GM21381 (cell line): ENCODE measurements at regions not wholly inside any gene's neighbourhood (a gene's known extent, or its start where the extent isn't known, plus 50 kb on each side); places are given as distances from the start of the nearest gene placed in this dataset.

Source experiments
- ATAC-seq: cut with Tn5 transposase; IDR thresholded peaks from one replicate; pipeline ENCODE4 v1.9.1; 2021; ENCODE audit warnings: mild to moderate bottlenecking, moderate library complexity; ENCODE audit not compliant: unreplicated experiment

GRCh38 chr18:43875511-43875910 is 598.2 kb upstream of the SYT4 start:
- ATAC-seq = no peak

DNA sequence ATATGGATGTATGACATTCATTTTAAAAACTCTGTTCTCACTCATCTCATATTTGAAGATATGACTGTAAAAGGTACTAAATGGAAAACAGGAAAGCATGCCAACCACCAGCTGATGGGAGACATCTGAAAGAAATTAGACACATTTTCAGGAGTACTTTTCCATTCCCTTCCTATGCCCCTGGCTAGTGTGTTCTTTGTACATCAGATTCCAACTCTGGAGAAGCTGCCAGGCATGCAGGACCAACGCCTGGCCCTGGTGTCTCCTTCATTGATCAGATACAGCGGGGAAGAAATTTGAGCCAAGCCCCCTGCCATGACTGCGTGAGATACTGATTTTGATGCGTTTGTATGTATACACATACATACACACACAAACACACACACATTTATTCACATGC is 599.0 kb upstream of the SYT4 start:
- ATAC-seq = no peak

GRCh38 chr18:43876748-43877147 is 599.5 kb upstream of the SYT4 start:
- no peak for ATAC-seq

- no peak for ATAC-seq
Observed at GRCh38 chr18:43877616-43878321, 600.5 kb upstream of the SYT4 start.

GRCh38 chr18:43879415-43879814 is 602.1 kb upstream of the SYT4 start:
- no peak for ATAC-seq

GRCh38 chr18:43882358-43883055 is 605.2 kb upstream of the SYT4 start:
- ATAC-seq = no peak

GRCh38 chr18:43883886-43884285 is 606.6 kb upstream of the SYT4 start:
- no peak for ATAC-seq

- no peak for ATAC-seq
Observed at GRCh38 chr18:43886341-43886740, 609.1 kb upstream of the SYT4 start.

DNA sequence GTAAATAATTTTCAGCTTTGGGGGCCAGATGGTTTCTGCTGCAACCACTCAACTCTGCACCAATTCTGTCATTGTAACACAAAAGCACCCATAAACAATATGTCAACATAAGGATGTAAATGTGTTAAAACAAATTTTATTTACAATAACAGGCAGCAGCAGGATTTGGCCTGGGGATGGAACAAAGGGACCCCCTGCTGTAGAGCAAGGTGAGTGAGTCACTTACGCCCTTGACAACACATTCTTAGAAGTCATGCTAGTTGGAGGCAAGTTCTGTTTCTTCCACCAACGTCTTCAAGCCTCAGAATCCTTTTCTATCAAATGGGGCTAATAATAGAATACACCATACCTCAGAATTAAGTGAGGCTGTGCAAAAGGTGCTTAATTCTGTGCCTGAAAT is 610.2 kb upstream of the SYT4 start:
- no peak for ATAC-seq

- ATAC-seq = no peak
Observed at GRCh38 chr18:43888598-43888997, 611.3 kb upstream of the SYT4 start.

- ATAC-seq = no peak
Observed at GRCh38 chr18:43893001-43893637, 615.8 kb upstream of the SYT4 start.

- no peak for ATAC-seq
Observed at GRCh38 chr18:43904209-43904837, 627.0 kb upstream of the SYT4 start.

DNA sequence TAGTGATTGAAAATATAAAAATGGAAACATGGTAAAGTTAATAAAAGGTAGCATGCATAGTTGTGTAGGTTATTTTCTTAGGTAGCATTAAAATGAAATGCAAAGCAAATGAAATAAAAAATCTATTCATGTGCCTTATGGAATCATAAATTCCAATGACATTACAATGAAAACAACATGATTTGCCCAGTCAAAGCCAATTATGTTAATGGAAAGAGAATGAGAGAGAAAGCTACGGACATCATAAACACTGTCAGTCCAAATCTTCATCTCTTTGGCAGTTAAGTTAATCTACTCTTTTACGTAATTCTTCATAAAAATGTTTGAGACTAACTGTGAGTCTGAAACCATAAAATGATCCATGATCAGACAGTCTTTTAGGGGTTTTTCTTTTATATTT is 636.7 kb upstream of the SYT4 start:
- ATAC-seq = no peak

DNA sequence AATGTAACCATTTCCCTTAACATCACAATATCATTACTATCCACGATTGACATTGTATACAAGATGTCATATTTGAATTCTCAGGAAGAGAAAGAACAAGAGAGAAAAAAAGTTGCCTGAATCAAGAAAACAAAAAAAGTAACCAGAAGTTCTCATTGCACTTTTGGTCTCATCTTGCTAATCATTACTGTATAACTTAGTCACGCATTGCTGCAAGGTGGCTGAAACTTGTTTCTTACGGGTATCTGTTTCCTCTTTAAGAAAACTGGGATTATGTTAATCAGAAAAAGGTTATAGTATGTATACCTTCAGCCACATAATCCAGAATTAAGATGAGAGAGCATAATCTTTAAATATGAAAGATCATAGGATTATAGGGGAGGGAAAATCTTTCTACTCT is 639.7 kb upstream of the SYT4 start:
- no peak for ATAC-seq

- no peak for ATAC-seq
Observed at GRCh38 chr18:43917520-43917919, 640.2 kb upstream of the SYT4 start.

DNA sequence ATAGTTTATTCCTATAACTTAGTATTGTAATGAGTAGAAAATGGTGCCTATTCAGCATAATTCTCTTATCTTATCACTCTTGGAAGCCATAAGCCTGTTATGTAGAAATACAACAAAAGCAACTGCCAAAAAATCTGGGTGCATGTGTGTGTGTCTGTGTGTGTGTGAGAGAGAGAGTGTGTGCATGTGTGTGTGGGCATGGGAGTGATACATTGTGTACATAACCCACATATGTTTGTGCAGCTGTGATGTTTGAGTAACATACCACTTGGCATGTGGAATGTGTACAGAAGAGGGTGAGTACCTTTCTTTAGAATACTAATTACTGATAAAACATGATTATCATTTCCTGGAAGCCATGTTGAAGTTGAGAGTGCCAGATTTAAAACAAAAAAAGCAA is 642.3 kb upstream of the SYT4 start:
- no peak for ATAC-seq

- ATAC-seq = no peak
Observed at GRCh38 chr18:43931439-43931838, 654.1 kb upstream of the SYT4 start.

DNA sequence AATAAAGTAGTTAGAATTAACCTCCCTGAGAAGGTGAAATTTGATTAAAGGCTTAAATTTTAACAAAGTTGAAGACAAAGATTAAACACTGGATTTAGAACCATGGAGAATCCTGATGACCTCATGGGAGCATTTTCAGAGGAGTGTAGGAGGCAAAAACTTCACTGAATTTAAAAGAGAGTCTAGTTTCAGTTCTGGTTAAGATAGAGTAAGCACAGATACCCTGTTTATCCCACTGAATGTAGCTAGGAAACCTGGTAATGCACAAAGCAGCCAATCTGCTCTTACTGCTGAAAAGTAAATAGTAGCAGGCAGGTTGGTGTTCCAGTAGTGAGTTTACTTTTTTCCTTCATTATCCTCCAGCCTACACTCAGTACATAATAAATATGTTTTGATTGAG is 654.9 kb upstream of the SYT4 start:
- ATAC-seq = no peak

GRCh38 chr18:43933177-43933576 is 655.9 kb upstream of the SYT4 start:
- no peak for ATAC-seq

DNA sequence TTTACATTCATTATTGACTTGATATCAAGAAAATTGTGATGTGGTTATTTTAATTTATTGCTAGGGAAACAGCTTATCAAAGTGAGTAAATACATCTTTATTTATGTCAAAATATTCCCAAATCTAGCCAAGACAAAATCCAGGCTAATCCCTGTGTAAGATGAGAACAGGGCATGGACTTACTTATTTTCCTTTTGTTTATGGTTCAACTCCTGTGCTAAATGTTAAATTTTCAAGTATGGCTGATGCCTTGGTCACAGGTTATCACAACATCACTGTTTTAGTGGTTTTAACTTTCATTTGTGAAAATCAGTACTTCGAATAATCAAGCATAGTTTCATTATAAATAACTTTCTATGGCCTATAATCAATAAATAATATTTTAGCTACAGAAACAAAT is 657.0 kb upstream of the SYT4 start:
- ATAC-seq = no peak

- ATAC-seq = no peak
Observed at GRCh38 chr18:43934781-43935471, 657.6 kb upstream of the SYT4 start.
